HEK293 (cell line): ENCODE measurements at regions not wholly inside any gene's neighbourhood (a gene's known extent, or its start where the extent isn't known, plus 50 kb on each side); places are given as distances from the start of the nearest gene placed in this dataset.

Experiments
- CTCF ChIA-PET: fragments of 350-600 bp; formaldehyde crosslinking; extraction: SDS; loops from one replicate; lab custom pipeline; 2021; ENCODE audit warnings: antibody characterized with exemption; lab: Yijun Ruan, JAX
- POLR2A ChIA-PET: fragments of 300-600 bp; formaldehyde crosslinking; extraction: SDS; loops from one replicate; lab custom pipeline; 2020; ENCODE audit warnings: antibody characterized with exemption, inconsistent platforms; lab: Yijun Ruan, JAX
- H3K27ac ChIP-seq: fragments of 200-500 bp; sonication (Bioruptor generic); 2 replicates; pipeline ENCODE4 v1.5.1; 2014; ENCODE audit warnings: low read depth, low read length, control low read depth, inconsistent platforms; ENCODE audit errors: extremely low read depth
- H3K36me3 ChIP-seq, 2 experiments: fragments of 200-500 bp in 1 of 2; sonication (Bioruptor generic) in 1 of 2; 1 replicate in 1 of 2; 2 replicates in 1 of 2; pipeline ENCODE4 v1.5.1; 2014 to 2017; ENCODE audit warnings: inconsistent platforms in 2 of 2, low read length in 2 of 2; ENCODE audit not compliant: control insufficient read depth in 2 of 2, insufficient read depth in 1 of 2
- H3K4me1 ChIP-seq: fragments of 200-500 bp; sonication (Bioruptor generic); 2 replicates; pipeline ENCODE4 v1.5.1; 2014; ENCODE audit warnings: mild to moderate bottlenecking, low read length, inconsistent platforms; ENCODE audit not compliant: control insufficient read depth, insufficient read depth
- H3K4me3 ChIP-seq: 2 replicates; pipeline ENCODE4 v1.5.1; 2011; ENCODE audit warnings: low read depth, mild to moderate bottlenecking, control low read depth, low read length, moderate library complexity
- H3K9me3 ChIP-seq: fragments of 200-500 bp; sonication (Bioruptor generic); 2 replicates; pipeline ENCODE4 v1.5.1; 2014; ENCODE audit warnings: low read depth, low read length, inconsistent platforms; ENCODE audit not compliant: control insufficient read depth, insufficient read depth
- BCL11A ChIP-seq: fragments of 450-650 bp; formaldehyde crosslinking; IDR thresholded peaks from 2 replicates; pipeline ENCODE4 v1.5.1; 2016; ENCODE audit warnings: low read depth, missing biosample characterization, missing genetic modification characterization
- EGR2 ChIP-seq: fragments of 450-650 bp; formaldehyde crosslinking; IDR thresholded peaks from 2 replicates; pipeline ENCODE4 v1.5.1; 2016; ENCODE audit warnings: low read depth, missing biosample characterization, missing genetic modification characterization
- FEZF1 ChIP-seq: fragments of 450-650 bp; formaldehyde crosslinking; IDR thresholded peaks from 2 replicates; pipeline ENCODE4 v1.5.1; 2016; ENCODE audit warnings: missing biosample characterization, missing genetic modification characterization
- GLI4 ChIP-seq: fragments of 450-650 bp; formaldehyde crosslinking; IDR thresholded peaks from 2 replicates; pipeline ENCODE4 v1.5.1; 2016; ENCODE audit warnings: missing biosample characterization, missing genetic modification characterization
- HOXC10 ChIP-seq: sonication (generic); formaldehyde crosslinking; IDR thresholded peaks from 2 replicates; pipeline ENCODE4 v1.8.1; 2023; ENCODE audit warnings: mild to moderate bottlenecking, missing genetic modification reagents
- HOXD13 ChIP-seq: sonication (generic); formaldehyde crosslinking; IDR thresholded peaks from 2 replicates; pipeline ENCODE4 v1.8.0; 2022; ENCODE audit warnings: missing genetic modification reagents, borderline replicate concordance
- PRDM10 ChIP-seq: fragments of 450-650 bp; formaldehyde crosslinking; IDR thresholded peaks from 2 replicates; pipeline ENCODE4 v1.5.1; 2016; ENCODE audit warnings: missing biosample characterization, missing genetic modification characterization
- SP7 ChIP-seq: fragments of 450-650 bp; formaldehyde crosslinking; IDR thresholded peaks from 2 replicates; pipeline ENCODE4 v1.5.1; 2016; ENCODE audit warnings: missing biosample characterization, missing genetic modification characterization
- TRIM28 ChIP-seq: IDR thresholded peaks from 2 replicates; pipeline ENCODE4 v1.6.1; 2011; ENCODE audit warnings: low read length, control low read depth, borderline replicate concordance
- YY1 ChIP-seq: fragments of 450-650 bp; formaldehyde crosslinking; IDR thresholded peaks from 2 replicates; pipeline ENCODE4 v1.5.1; 2018; ENCODE audit warnings: missing biosample characterization, missing genetic modification characterization
- ZBTB7A ChIP-seq: fragments of 450-650 bp; formaldehyde crosslinking; IDR thresholded peaks from 2 replicates; pipeline ENCODE4 v1.5.1; 2016; ENCODE audit warnings: low read depth, missing biosample characterization, missing genetic modification characterization
- ZNF146 ChIP-seq: fragments of 450-650 bp; formaldehyde crosslinking; IDR thresholded peaks from 2 replicates; pipeline ENCODE4 v1.5.1; 2016; ENCODE audit warnings: missing biosample characterization, missing genetic modification characterization
- ZNF18 ChIP-seq: fragments of 450-650 bp; formaldehyde crosslinking; IDR thresholded peaks from 2 replicates; pipeline ENCODE4 v1.5.1; 2016; ENCODE audit warnings: missing biosample characterization, missing genetic modification characterization
- ZNF266 ChIP-seq: fragments of 450-650 bp; formaldehyde crosslinking; IDR thresholded peaks from 2 replicates; pipeline ENCODE4 v1.5.1; 2016; ENCODE audit warnings: missing biosample characterization, missing genetic modification characterization, low read depth
- ZNF416 ChIP-seq: fragments of 450-650 bp; formaldehyde crosslinking; IDR thresholded peaks from 2 replicates; pipeline ENCODE4 v1.5.1; 2016; ENCODE audit warnings: missing biosample characterization, missing genetic modification characterization
- ZNF76 ChIP-seq: fragments of 450-650 bp; formaldehyde crosslinking; IDR thresholded peaks from 2 replicates; pipeline ENCODE4; 2016; ENCODE audit warnings: low read depth, missing biosample characterization, missing genetic modification characterization, borderline replicate concordance
- TF ChIP-seq, protein P1 (sequence below): fragments of 450-650 bp; formaldehyde crosslinking; IDR thresholded peaks from 2 replicates; pipeline ENCODE4 v1.5.1; 2016; ENCODE audit warnings: missing biosample characterization, missing genetic modification characterization, borderline replicate concordance
- TF ChIP-seq, protein P2 (sequence below): fragments of 450-650 bp; formaldehyde crosslinking; IDR thresholded peaks from 2 replicates; pipeline ENCODE4 v1.5.1; 2016; ENCODE audit warnings: missing biosample characterization, missing genetic modification characterization

- Histone ChIP-seq H3K9me3 (no peaks in the 10 kb centered on the region), H3K4me3 (no peak overlapping the region), H3K4me1 (no peaks in the 10 kb centered on the region), H3K36me3 (no peaks in the 10 kb centered on the region), H3K27ac (no peak overlapping the region)
- POLR2A ChIA-PET: no interaction called here
- TF ChIP-seq ZNF18 (tag by site-specific recombination) (no peak), ZNF76 (no peak), HOXC10 (no peak), SP7 (tag by site-specific recombination) (no peak), FEZF1 (tag by site-specific recombination) (no peak), HOXD13 (CRISPR knock-in tag) (no peak), ZNF266 (no peak), BCL11A (no peak), ZBTB7A (tag by site-specific recombination) (no peak), TRIM28 (no peak), GLI4 (tag by site-specific recombination) (no peak), EGR2 (no peak), ZNF146 (tag by site-specific recombination) (no peak), ZNF416 (tag by site-specific recombination) (no peak), YY1 (tag by site-specific recombination) (no peak), PRDM10 (tag by site-specific recombination) (no peak)
- TF ChIP-seq, protein P1, sequence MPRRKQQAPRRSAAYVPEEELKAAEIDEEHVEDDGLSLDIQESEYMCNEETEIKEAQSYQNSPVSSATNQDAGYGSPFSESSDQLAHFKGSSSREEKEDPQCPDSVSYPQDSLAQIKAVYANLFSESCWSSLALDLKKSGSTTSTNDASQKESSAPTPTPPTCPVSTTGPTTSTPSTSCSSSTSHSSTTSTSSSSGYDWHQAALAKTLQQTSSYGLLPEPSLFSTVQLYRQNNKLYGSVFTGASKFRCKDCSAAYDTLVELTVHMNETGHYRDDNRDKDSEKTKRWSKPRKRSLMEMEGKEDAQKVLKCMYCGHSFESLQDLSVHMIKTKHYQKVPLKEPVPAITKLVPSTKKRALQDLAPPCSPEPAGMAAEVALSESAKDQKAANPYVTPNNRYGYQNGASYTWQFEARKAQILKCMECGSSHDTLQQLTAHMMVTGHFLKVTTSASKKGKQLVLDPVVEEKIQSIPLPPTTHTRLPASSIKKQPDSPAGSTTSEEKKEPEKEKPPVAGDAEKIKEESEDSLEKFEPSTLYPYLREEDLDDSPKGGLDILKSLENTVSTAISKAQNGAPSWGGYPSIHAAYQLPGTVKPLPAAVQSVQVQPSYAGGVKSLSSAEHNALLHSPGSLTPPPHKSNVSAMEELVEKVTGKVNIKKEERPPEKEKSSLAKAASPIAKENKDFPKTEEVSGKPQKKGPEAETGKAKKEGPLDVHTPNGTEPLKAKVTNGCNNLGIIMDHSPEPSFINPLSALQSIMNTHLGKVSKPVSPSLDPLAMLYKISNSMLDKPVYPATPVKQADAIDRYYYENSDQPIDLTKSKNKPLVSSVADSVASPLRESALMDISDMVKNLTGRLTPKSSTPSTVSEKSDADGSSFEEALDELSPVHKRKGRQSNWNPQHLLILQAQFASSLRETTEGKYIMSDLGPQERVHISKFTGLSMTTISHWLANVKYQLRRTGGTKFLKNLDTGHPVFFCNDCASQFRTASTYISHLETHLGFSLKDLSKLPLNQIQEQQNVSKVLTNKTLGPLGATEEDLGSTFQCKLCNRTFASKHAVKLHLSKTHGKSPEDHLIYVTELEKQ: no peak
- TF ChIP-seq, protein P2, sequence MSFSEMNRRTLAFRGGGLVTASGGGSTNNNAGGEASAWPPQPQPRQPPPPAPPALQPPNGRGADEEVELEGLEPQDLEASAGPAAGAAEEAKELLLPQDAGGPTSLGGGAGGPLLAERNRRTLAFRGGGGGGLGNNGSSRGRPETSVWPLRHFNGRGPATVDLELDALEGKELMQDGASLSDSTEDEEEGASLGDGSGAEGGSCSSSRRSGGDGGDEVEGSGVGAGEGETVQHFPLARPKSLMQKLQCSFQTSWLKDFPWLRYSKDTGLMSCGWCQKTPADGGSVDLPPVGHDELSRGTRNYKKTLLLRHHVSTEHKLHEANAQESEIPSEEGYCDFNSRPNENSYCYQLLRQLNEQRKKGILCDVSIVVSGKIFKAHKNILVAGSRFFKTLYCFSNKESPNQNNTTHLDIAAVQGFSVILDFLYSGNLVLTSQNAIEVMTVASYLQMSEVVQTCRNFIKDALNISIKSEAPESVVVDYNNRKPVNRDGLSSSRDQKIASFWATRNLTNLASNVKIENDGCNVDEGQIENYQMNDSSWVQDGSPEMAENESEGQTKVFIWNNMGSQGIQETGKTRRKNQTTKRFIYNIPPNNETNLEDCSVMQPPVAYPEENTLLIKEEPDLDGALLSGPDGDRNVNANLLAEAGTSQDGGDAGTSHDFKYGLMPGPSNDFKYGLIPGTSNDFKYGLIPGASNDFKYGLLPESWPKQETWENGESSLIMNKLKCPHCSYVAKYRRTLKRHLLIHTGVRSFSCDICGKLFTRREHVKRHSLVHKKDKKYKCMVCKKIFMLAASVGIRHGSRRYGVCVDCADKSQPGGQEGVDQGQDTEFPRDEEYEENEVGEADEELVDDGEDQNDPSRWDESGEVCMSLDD: no peak
- CTCF ChIA-PET: no interaction called here
Observed at GRCh38 chr11:22444076-22444475, 105.9 kb downstream of the SLC17A6 start.
